HCT116 (cell line): ENCODE measurements at regions not wholly inside any gene's neighbourhood (a gene's known extent, or its start where the extent isn't known, plus 50 kb on each side); places are given as distances from the start of the nearest gene placed in this dataset.

Experiments used
- ATAC-seq: fragments of 200-7000 bp; cut with Tn5 transposase; 2 replicates; pipeline ENCODE4 v1.9.1; 2020; ENCODE audit warnings: mild to moderate bottlenecking, moderate library complexity
- BruUV-seq: library from RNA; stranded (reverse); fragments of 400-500 nt; replicated peaks from 2 replicates; lab custom pipeline; 2021; lab: Mats Ljungman, UMichigan
- CTCF ChIA-PET: fragments of 300-600 bp; sonication (Branson Sonifier 250); formaldehyde crosslinking; loops from one replicate; lab custom pipeline; 2021; ENCODE audit warnings: antibody characterized with exemption; lab: Charles Lee
- POLR2A ChIA-PET: fragments of 300-600, 350-600 bp; sonication (Branson Sonifier 250); formaldehyde crosslinking; loops from one replicate; lab custom pipeline; 2021; ENCODE audit warnings: antibody characterized with exemption; lab: Charles Lee
- RAD21 ChIA-PET, 2 experiments: fragments of 300-600 bp; sonication (Branson Sonifier 250); formaldehyde crosslinking; loops; one replicate each; lab custom pipeline; 2023; ENCODE audit warnings: low total read pairs in 2 of 2; ENCODE audit not compliant: uncharacterized antibody in 2 of 2, unreplicated experiment in 2 of 2, low non-redundant PET in 1 of 2; lab: Charles Lee
- DNase-seq: peaks from one replicate; pipeline ENCODE4 v3.0.0-alpha.2; 2010; ENCODE audit warnings: low read depth, low spot score
- H2AFZ ChIP-seq: fragments of 200-600 bp; shearing (Covaris generic), sonication (generic); 2 replicates; pipeline ENCODE4 v1.6.1; 2017; ENCODE audit warnings: low read depth, mixed run types, mixed read lengths, antibody characterized with exemption, low read length; ENCODE audit not compliant: poor library complexity, severe bottlenecking
- H3K27ac ChIP-seq: 2 replicates; pipeline ENCODE4 v1.5.1; 2012; ENCODE audit warnings: low read depth, low read length
- H3K27me3 ChIP-seq: fragments of 200-600 bp; sonication (generic); 2 replicates; pipeline ENCODE4 v1.6.1; 2016; ENCODE audit warnings: mixed run types, low read length, mixed read lengths; ENCODE audit not compliant: insufficient read depth
- H3K36me3 ChIP-seq, 2 experiments: fragments of 200-500 bp in 1 of 2; fragments of 200-600 bp in 1 of 2; sonication (Bioruptor generic) in 1 of 2; sonication (generic) in 1 of 2; 2 replicates each; pipeline versions ENCODE4 v1.5.1 to v1.6.1; 2014 to 2016; ENCODE audit warnings: low read length in 2 of 2, inconsistent platforms in 1 of 2, mixed read lengths in 1 of 2, mixed run types in 1 of 2; ENCODE audit not compliant: insufficient read depth in 2 of 2, control insufficient read depth in 1 of 2
- H3K4me1 ChIP-seq, 2 experiments: fragments of 200-600 bp in 1 of 2; sonication (generic) in 1 of 2; 2 replicates each; pipeline versions ENCODE4 v1.5.1 to v1.6.1; 2012 to 2017; ENCODE audit warnings: low read length in 2 of 2, inconsistent platforms in 1 of 2, mild to moderate bottlenecking in 1 of 2, mixed read lengths in 1 of 2, mixed run types in 1 of 2, moderate library complexity in 1 of 2; ENCODE audit not compliant: insufficient read depth in 2 of 2, control insufficient read depth in 1 of 2
- H3K4me2 ChIP-seq: fragments of 200-600 bp; sonication (generic); 2 replicates; pipeline ENCODE4 v1.6.1; 2017; ENCODE audit warnings: mixed run types, low read length, mixed read lengths
- H3K4me3 ChIP-seq, 2 experiments: fragments of 200-600 bp in 1 of 2; sonication (generic) in 1 of 2; replicated peaks in 1 of 2; 2 replicates each; pipeline ENCODE4 v1.5.1; 2011 to 2016; ENCODE audit warnings: low read length in 2 of 2, control low read depth in 1 of 2, low read depth in 1 of 2, mild to moderate bottlenecking in 1 of 2, mixed read lengths in 1 of 2, mixed run types in 1 of 2
- H3K79me2 ChIP-seq: fragments of 200-600 bp; sonication (generic); 2 replicates; pipeline ENCODE4 v1.6.1; 2017; ENCODE audit warnings: mild to moderate bottlenecking, mixed run types, low read length, moderate library complexity, mixed read lengths; ENCODE audit not compliant: insufficient read depth
- H3K9ac ChIP-seq: fragments of 200-600 bp; sonication (generic); 2 replicates; pipeline ENCODE4 v1.6.1; 2016; ENCODE audit warnings: low read length, mixed read lengths
- H3K9me2 ChIP-seq: fragments of 200-600 bp; sonication (generic), shearing (Covaris generic); 2 replicates; pipeline ENCODE4 v1.6.1; 2017; ENCODE audit warnings: mixed run types, mild to moderate bottlenecking, moderate library complexity; ENCODE audit not compliant: insufficient read depth
- H3K9me3 ChIP-seq, 2 experiments: fragments of 200-500 bp in 1 of 2; fragments of 200-600 bp in 1 of 2; sonication (Bioruptor generic) in 1 of 2; sonication (generic) in 1 of 2; 2 replicates each; pipeline ENCODE4 v1.6.1; 2014 to 2017; ENCODE audit warnings: low read length in 2 of 2, mixed read lengths in 2 of 2, inconsistent platforms in 1 of 2, low read depth in 1 of 2, mild to moderate bottlenecking in 1 of 2, mixed run types in 1 of 2, moderate library complexity in 1 of 2; ENCODE audit not compliant: control insufficient read depth in 1 of 2, insufficient read depth in 1 of 2
- H4K20me1 ChIP-seq: fragments of 200-600 bp; sonication (generic), shearing (Covaris generic); 2 replicates; pipeline ENCODE4 v1.6.1; 2017; ENCODE audit warnings: mixed run types, mild to moderate bottlenecking, moderate library complexity; ENCODE audit not compliant: insufficient read depth
- EGR1 ChIP-seq: IDR thresholded peaks from 2 replicates; pipeline ENCODE4 v1.6.1; 2012; ENCODE audit warnings: low read depth
- ELF1 ChIP-seq: IDR thresholded peaks from 2 replicates; pipeline ENCODE4 v1.6.1; 2012; ENCODE audit warnings: low read depth, borderline replicate concordance
- EZH2 ChIP-seq: fragments of 200-600 bp; sonication (generic); IDR thresholded peaks from 2 replicates; pipeline ENCODE4 v1.6.1; 2017; ENCODE audit warnings: antibody characterized with exemption, mixed run types
- EZH2phosphoT487 ChIP-seq: fragments of 200-600 bp; IDR thresholded peaks from 2 replicates; pipeline ENCODE4 v1.6.1; 2018; ENCODE audit warnings: antibody characterized with exemption, borderline replicate concordance
- FOSL1 ChIP-seq: IDR thresholded peaks from 2 replicates; pipeline ENCODE4 v1.6.1; 2012; ENCODE audit warnings: low read depth
- JUND ChIP-seq: IDR thresholded peaks from 2 replicates; pipeline ENCODE4 v1.6.1; 2012
- POLR2A ChIP-seq: IDR thresholded peaks from 2 replicates; pipeline ENCODE4 v1.7.0; 2011; ENCODE audit warnings: borderline replicate concordance; ENCODE audit not compliant: insufficient read depth, insufficient read length; ENCODE audit errors: extremely low read depth
- POLR2AphosphoS5 ChIP-seq: IDR thresholded peaks from 2 replicates; pipeline ENCODE4 v1.6.1; 2011; ENCODE audit warnings: mild to moderate bottlenecking, low read depth, low read length, moderate library complexity
- RAD21 ChIP-seq: IDR thresholded peaks from 2 replicates; pipeline ENCODE4 v1.6.1; 2012; ENCODE audit warnings: low read depth, mild to moderate bottlenecking
- SIN3A ChIP-seq: IDR thresholded peaks from 2 replicates; pipeline ENCODE4 v1.6.1; 2012; ENCODE audit warnings: low read depth
- SP1 ChIP-seq: IDR thresholded peaks from 2 replicates; pipeline ENCODE4 v1.6.1; 2012; ENCODE audit warnings: low read depth
- SRF ChIP-seq: IDR thresholded peaks from 2 replicates; pipeline ENCODE4 v1.6.1; 2012; ENCODE audit warnings: low read depth
- TCF7L2 ChIP-seq: IDR thresholded peaks from 2 replicates; pipeline ENCODE4 v1.7.0; 2011; ENCODE audit warnings: borderline replicate concordance, inconsistent platforms; ENCODE audit not compliant: insufficient read depth, insufficient read length; ENCODE audit errors: extremely low read depth
- YY1 ChIP-seq: IDR thresholded peaks from 2 replicates; pipeline ENCODE4 v1.6.1; 2011; ENCODE audit warnings: low read length, low read depth, moderate library complexity, mild to moderate bottlenecking; ENCODE audit not compliant: insufficient replicate concordance; ENCODE audit errors: extremely low read depth
- ZFX ChIP-seq: fragments of 450-650 bp; IDR thresholded peaks from 2 replicates; pipeline ENCODE4 v1.6.1; 2017
- ZNF274 ChIP-seq: fragments of 200-500 bp; sonication (Bioruptor generic); IDR thresholded peaks from 2 replicates; pipeline ENCODE4 v1.6.1; 2014; ENCODE audit warnings: mild to moderate bottlenecking, low read depth, low read length, inconsistent platforms
- intact Hi-C: fragments of 100-400 bp; cut with micrococcal nuclease; formaldehyde crosslinking; loops from 2 replicates; pipeline ENCODE4 v1.10.0; 2022
- TF ChIP-seq, protein P1 (sequence below): IDR thresholded peaks from 2 replicates; pipeline ENCODE4 v1.6.1; 2011; ENCODE audit warnings: mild to moderate bottlenecking, low read length, moderate library complexity; ENCODE audit not compliant: insufficient replicate concordance; ENCODE audit errors: extremely low read depth
- TF ChIP-seq, protein P2 (sequence below): IDR thresholded peaks from 2 replicates; pipeline ENCODE4 v1.6.1; 2012; ENCODE audit warnings: low read depth
- TF ChIP-seq, protein P3 (sequence below), 3 experiments: fragments of 200-600 bp in 1 of 3; sonication (generic) in 1 of 3; IDR thresholded peaks in 2 of 3; conservative IDR thresholded peaks in 1 of 3; 2 replicates each; pipeline ENCODE4 v1.5.1; 2012 to 2017; ENCODE audit warnings: low read depth in 2 of 3, low read length in 2 of 3, antibody characterized with exemption in 1 of 3, borderline replicate concordance in 1 of 3, control low read depth in 1 of 3, mild to moderate bottlenecking in 1 of 3, mixed read lengths in 1 of 3, mixed run types in 1 of 3, moderate library complexity in 1 of 3; ENCODE audit not compliant: insufficient read depth in 1 of 3
- TF ChIP-seq, protein P4 (sequence below): IDR thresholded peaks from 2 replicates; pipeline ENCODE4 v1.6.1; 2012

DNA sequence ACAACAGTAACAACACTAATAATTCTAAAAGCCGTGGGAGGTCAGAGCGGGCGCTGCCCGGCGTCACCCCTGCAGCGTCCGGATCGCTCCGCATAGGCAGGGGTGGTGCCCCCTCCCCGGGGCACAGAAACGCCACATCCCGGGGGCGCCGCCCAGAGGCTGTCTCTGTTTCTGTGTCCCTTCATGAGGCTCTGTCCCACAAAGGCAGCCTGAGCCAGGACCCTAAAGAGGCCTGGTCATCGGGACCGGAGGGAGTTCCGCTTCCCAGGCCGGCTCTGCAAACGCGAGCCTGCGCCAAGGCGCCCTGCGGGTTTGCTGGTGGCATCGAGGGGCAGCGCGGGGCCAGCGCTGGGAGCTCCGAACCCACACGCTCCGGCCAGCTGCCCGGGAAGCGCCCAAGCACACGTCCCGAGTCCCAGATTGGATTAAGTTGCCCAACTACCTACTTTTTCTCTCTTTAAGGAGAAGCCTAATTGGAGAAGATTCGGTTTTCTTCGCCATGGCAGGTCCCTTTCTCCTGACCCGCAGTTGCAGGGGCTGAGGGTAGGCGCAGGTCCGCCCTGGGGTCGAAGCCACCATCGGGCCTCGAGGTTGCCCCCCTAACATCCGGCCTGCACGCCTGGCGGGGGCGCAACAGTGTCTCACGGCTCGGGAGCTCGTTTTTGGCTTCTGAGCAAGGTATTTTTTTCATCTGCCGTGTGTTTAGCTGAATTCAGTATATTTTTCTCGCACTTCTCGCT is 421.7 kb downstream of the VRK1 start:
- H3K9ac ChIP-seq: no peak overlapping the region
- H3K9me2 ChIP-seq: no peaks in the 10 kb centered on the region
- no peaks in the 10 kb centered on the region for H3K27me3 ChIP-seq
- H2AFZ ChIP-seq: no peak overlapping the region
- no peaks in the 10 kb centered on the region for H3K9me3 ChIP-seq
- no peak overlapping the region for H3K27ac ChIP-seq
- ChIA-PET CTCF (no interaction called here), POLR2A (no interaction called here)
- no peak for DNase-seq
- no peaks in the 10 kb centered on the region for H3K36me3 ChIP-seq
- ATAC-seq: no peak
- intact Hi-C loops: no loop called here
- TF ChIP-seq, protein P1, sequence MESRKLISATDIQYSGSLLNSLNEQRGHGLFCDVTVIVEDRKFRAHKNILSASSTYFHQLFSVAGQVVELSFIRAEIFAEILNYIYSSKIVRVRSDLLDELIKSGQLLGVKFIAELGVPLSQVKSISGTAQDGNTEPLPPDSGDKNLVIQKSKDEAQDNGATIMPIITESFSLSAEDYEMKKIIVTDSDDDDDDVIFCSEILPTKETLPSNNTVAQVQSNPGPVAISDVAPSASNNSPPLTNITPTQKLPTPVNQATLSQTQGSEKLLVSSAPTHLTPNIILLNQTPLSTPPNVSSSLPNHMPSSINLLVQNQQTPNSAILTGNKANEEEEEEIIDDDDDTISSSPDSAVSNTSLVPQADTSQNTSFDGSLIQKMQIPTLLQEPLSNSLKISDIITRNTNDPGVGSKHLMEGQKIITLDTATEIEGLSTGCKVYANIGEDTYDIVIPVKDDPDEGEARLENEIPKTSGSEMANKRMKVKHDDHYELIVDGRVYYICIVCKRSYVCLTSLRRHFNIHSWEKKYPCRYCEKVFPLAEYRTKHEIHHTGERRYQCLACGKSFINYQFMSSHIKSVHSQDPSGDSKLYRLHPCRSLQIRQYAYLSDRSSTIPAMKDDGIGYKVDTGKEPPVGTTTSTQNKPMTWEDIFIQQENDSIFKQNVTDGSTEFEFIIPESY: no peak
- TF ChIP-seq RAD21 (no peak), SP1 (no peak), EZH2phosphoT487 (no peak), SRF (no peak), EZH2 (no peak), ELF1 (no peak), ZFX (no peak), TCF7L2 (no peak), FOSL1 (no peak), POLR2AphosphoS5 (no peak), JUND (no peak), ZNF274 (no peak), POLR2A (no peak), YY1 (no peak), SIN3A (no peak), EGR1 (no peak)
- TF ChIP-seq, protein P2, sequence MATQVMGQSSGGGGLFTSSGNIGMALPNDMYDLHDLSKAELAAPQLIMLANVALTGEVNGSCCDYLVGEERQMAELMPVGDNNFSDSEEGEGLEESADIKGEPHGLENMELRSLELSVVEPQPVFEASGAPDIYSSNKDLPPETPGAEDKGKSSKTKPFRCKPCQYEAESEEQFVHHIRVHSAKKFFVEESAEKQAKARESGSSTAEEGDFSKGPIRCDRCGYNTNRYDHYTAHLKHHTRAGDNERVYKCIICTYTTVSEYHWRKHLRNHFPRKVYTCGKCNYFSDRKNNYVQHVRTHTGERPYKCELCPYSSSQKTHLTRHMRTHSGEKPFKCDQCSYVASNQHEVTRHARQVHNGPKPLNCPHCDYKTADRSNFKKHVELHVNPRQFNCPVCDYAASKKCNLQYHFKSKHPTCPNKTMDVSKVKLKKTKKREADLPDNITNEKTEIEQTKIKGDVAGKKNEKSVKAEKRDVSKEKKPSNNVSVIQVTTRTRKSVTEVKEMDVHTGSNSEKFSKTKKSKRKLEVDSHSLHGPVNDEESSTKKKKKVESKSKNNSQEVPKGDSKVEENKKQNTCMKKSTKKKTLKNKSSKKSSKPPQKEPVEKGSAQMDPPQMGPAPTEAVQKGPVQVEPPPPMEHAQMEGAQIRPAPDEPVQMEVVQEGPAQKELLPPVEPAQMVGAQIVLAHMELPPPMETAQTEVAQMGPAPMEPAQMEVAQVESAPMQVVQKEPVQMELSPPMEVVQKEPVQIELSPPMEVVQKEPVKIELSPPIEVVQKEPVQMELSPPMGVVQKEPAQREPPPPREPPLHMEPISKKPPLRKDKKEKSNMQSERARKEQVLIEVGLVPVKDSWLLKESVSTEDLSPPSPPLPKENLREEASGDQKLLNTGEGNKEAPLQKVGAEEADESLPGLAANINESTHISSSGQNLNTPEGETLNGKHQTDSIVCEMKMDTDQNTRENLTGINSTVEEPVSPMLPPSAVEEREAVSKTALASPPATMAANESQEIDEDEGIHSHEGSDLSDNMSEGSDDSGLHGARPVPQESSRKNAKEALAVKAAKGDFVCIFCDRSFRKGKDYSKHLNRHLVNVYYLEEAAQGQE: no peak
- TF ChIP-seq, protein P3, sequence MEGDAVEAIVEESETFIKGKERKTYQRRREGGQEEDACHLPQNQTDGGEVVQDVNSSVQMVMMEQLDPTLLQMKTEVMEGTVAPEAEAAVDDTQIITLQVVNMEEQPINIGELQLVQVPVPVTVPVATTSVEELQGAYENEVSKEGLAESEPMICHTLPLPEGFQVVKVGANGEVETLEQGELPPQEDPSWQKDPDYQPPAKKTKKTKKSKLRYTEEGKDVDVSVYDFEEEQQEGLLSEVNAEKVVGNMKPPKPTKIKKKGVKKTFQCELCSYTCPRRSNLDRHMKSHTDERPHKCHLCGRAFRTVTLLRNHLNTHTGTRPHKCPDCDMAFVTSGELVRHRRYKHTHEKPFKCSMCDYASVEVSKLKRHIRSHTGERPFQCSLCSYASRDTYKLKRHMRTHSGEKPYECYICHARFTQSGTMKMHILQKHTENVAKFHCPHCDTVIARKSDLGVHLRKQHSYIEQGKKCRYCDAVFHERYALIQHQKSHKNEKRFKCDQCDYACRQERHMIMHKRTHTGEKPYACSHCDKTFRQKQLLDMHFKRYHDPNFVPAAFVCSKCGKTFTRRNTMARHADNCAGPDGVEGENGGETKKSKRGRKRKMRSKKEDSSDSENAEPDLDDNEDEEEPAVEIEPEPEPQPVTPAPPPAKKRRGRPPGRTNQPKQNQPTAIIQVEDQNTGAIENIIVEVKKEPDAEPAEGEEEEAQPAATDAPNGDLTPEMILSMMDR (IDR thresholded peaks at IDR 0.05 in 2 of 3, conservative IDR thresholded peaks at IDR 0.05 in 1 of 3; ENCODE audit: borderline replicate concordance in 1 of 3, insufficient read depth in 1 of 3, low read depth in 2 of 3, low read length in 2 of 3): no peak
- TF ChIP-seq, protein P4, sequence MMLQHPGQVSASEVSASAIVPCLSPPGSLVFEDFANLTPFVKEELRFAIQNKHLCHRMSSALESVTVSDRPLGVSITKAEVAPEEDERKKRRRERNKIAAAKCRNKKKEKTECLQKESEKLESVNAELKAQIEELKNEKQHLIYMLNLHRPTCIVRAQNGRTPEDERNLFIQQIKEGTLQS: no peak
- TF ChIP-seq, all 23 proteins: peak for 0
- RAD21 ChIA-PET: no interaction called here
- Histone ChIP-seq H3K4me1 (no peaks in the 10 kb centered on the region), H3K79me2 (no peaks in the 10 kb centered on the region), H3K4me3 (no peak overlapping the region), H4K20me1 (no peaks in the 10 kb centered on the region), H3K4me2 (no peak overlapping the region)
- BruUV-seq: no TSS peak
